ENCODE measurements at regions not wholly inside any gene's neighbourhood (a gene's known extent, or its start where the extent isn't known, plus 50 kb on each side); places are given as distances from the start of the nearest gene placed in this dataset.

- no peak for TF ChIP-seq CTCF (IDR thresholded peaks at IDR 0.05)
- no peak for TF ChIP-seq POLR2A (IDR thresholded peaks at IDR 0.05)
Measured at GRCh38 chr14:71304690-71305089, 397.4 kb downstream of the PCNX1 start.

Data from body of pancreas (tissue), 4 donors.